Astrocyte of the spinal cord (primary cell): ENCODE measurements at regions not wholly inside any gene's neighbourhood (a gene's known extent, or its start where the extent isn't known, plus 50 kb on each side); places are given as distances from the start of the nearest gene placed in this dataset.

Experiments used
- DNase-seq: peaks from one replicate; pipeline ENCODE4 v3.0.0; 2011; ENCODE audit warnings: low read depth, low spot score
- H3K4me3 ChIP-seq: 2 replicates; pipeline ENCODE4 v1.5.1; 2011; ENCODE audit warnings: low read depth, mild to moderate bottlenecking, low read length, moderate library complexity
- CTCF ChIP-seq: IDR thresholded peaks from 2 replicates; pipeline ENCODE4 v1.5.1; 2012; ENCODE audit warnings: low read depth, mild to moderate bottlenecking, low read length, inconsistent platforms
- in situ Hi-C: cut with HindIII; loops from 2 replicates; pipeline ENCODE4 v1.10.0; 2017; ENCODE audit warnings: low sequenced_read_pairs

- in situ Hi-C loops = no loop called here
These were observed 977.7 kb downstream of the JRKL start for GRCh38 chr11:97367406-97368083.

GRCh38 chr11:97389270-97389669, 999.5 kb downstream of the JRKL start:
- DNase-seq = no peak
- in situ Hi-C loops = no loop called here
- no peak overlapping the region for H3K4me3 ChIP-seq
- TF ChIP-seq CTCF = no peak

More at GRCh38 chr11:97367406-97368083, 977.7 kb downstream of the JRKL start:
- DNase-seq = no peak
- no peak for TF ChIP-seq CTCF
- no peak overlapping the region for H3K4me3 ChIP-seq

- H3K4me3 ChIP-seq = no peak overlapping the region
- no peak for TF ChIP-seq CTCF
- in situ Hi-C loops = no loop called here
- DNase-seq = peak; percentile 33
These were observed 1008.4 kb downstream of the JRKL start for GRCh38 chr11:97398246-97398645.

GRCh38 chr11:97409141-97409540, 1019.3 kb downstream of the JRKL start:
- DNase-seq = no peak
- TF ChIP-seq CTCF = no peak
- no peak overlapping the region for H3K4me3 ChIP-seq
- in situ Hi-C loops = no loop called here

DNA sequence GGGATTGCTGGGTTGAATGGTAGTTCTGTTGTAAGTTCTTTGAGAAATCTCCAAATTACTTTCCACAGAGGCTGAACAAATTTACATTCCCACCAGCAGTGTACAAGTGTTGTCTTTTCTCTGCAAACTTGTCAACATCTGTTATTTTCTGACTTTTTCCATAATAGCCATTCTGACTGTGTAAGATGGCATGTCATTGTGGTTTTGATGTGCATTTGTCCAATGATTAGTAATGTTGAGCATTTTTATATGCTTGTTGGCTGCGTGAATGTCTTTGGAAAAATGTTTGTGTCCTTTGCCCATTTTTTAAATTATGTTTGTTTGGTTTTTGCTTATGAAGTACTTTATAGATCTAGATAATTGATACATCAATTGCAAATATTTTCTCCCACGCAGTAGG, 1025.0 kb downstream of the JRKL start:
- DNase-seq = no peak
- H3K4me3 ChIP-seq = no peak overlapping the region
- no peak for TF ChIP-seq CTCF
- in situ Hi-C loops = no loop called here

DNA sequence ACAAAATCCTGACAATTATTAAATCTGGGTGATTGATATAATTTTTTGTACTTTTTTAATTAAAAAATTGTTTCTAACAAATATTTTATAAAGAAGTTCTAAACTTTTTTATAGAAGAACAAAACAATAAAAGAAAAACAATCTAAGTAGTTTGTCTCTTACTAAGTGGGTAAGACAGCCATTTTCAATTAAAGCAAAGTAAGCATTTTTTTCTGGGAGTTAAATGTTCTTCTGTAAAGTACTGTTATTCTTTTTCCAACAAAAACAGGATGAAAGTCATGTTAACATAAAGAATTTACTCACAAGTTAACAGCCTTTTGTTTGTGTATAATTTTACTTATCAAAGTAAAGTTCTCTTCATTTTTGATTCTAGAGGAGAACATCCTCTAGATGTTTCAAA, 1029.9 kb downstream of the JRKL start:
- in situ Hi-C loops = no loop called here
- no peak for DNase-seq
- no peak overlapping the region for H3K4me3 ChIP-seq
- no peak for TF ChIP-seq CTCF
